ENCODE measurements at regions not wholly inside any gene's neighbourhood (a gene's known extent, or its start where the extent isn't known, plus 50 kb on each side); places are given as distances from the start of the nearest gene placed in this dataset.

- Mint-ChIP-seq H3K9me3 (no peaks in the 10 kb centered on the region), H3K4me3 (no peak overlapping the region), H3K4me1 (no peaks in the 10 kb centered on the region), H3K36me3 (no peaks in the 10 kb centered on the region), H3K27ac (no peak overlapping the region), H3K27me3 (peaks cover 26% of the 10 kb centered on the region)
- DNase-seq: no peak
- CTCF ChIA-PET: no interaction called here
Measured at GRCh38 chr11:112608509-112608908, 347.8 kb upstream of the PLET1 start.

GRCh38 chr11:112610494-112610893, 349.8 kb upstream of the PLET1 start:
- no peak overlapping the region for H3K4me3 Mint-ChIP-seq
- H3K27me3 Mint-ChIP-seq: peaks cover 21% of the 10 kb centered on the region
- no peaks in the 10 kb centered on the region for H3K36me3 Mint-ChIP-seq
- no peaks in the 10 kb centered on the region for H3K9me3 Mint-ChIP-seq
- H3K4me1 Mint-ChIP-seq: no peaks in the 10 kb centered on the region
- H3K27ac Mint-ChIP-seq: no peak overlapping the region
- no peak for DNase-seq
- CTCF ChIA-PET: no interaction called here

DNA sequence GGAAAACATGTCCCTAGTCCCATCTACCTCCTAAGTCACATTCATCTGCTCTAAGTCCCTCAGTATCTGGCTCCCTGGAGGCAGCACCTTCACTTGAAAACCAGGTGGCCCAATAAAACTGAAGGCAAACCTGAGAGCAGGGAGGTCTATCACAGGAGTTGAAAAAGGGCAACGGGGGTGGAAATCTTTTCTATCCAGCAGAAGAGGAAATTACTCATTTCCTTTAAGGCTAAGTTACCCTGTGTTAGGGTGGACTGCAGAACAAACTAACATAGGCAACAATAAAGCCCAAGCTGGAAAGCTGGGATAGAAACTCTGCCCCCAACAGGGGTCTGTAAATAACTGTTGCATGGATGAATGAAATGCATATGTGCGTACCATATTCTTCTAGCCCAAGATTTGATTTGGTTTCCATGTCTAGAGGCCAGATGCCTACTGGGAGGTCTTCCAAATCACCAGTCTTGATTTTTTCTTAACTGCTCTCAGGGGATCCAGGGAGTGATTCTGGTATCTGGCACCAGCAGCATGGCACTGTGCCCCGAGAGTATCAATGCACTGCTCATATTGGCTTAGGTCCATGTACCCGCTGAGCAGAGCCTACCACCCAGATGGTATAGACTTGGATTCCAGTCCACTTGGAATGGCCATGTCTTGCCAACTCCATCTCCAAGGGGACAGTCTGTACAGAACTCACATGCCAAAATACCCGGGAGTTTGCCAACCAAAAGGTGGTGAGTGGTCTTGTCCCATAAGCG, 350.0 kb upstream of the NCAM1 start:
- CTCF ChIA-PET: no interaction called here
- Mint-ChIP-seq H3K9me3 (no peaks in the 10 kb centered on the region), H3K27me3 (peaks cover 20% of the 10 kb centered on the region), H3K4me3 (no peak overlapping the region), H3K36me3 (no peaks in the 10 kb centered on the region), H3K27ac (no peak overlapping the region), H3K4me1 (no peaks in the 10 kb centered on the region)
- no peak for DNase-seq

DNA sequence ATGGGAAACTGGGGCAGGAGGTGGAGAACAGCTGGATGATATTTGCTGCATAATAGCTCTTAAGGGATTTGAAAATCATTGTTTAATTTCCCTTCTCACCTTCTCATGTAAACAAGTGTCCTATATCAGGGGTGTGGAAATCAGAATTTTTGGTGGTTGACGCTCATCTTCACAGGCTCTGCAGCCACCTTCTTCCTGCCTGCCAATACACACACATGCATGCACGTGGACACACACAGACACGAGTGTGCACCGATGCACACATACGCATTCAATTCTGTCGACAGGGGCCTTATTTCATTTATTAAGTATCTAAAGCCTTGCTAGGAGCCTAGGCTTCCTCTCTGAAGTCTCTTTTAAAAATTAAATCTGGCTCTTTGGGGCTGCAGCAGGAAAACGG, 349.4 kb upstream of the NCAM1 start:
- Mint-ChIP-seq H3K4me3 (no peak overlapping the region), H3K4me1 (no peaks in the 10 kb centered on the region), H3K27me3 (peaks cover 14% of the 10 kb centered on the region), H3K36me3 (no peaks in the 10 kb centered on the region), H3K27ac (no peak overlapping the region), H3K9me3 (no peaks in the 10 kb centered on the region)
- CTCF ChIA-PET: no interaction called here
- no peak for DNase-seq

- Mint-ChIP-seq H3K27me3 (peaks cover 11% of the 10 kb centered on the region), H3K4me3 (no peak overlapping the region)
Measured at GRCh38 chr11:112612250-112612849, 348.9 kb upstream of the NCAM1 start.

GRCh38 chr11:112613051-112613972, 347.9 kb upstream of the NCAM1 start:
- Mint-ChIP-seq H3K9me3 (no peaks in the 10 kb centered on the region), H3K36me3 (no peaks in the 10 kb centered on the region), H3K27ac (no peak overlapping the region), H3K27me3 (peaks cover 12% of the 10 kb centered on the region), H3K4me3 (no peak overlapping the region), H3K4me1 (no peaks in the 10 kb centered on the region)
- no peak for DNase-seq
- CTCF ChIA-PET: interaction anchor here (2.4 kb wide), 1 partner anchor 25 kb away, joined by 5 read pairs; no protein-coding TSS in a partner anchor

More at GRCh38 chr11:112612250-112612849, 348.9 kb upstream of the NCAM1 start:
- Mint-ChIP-seq H3K4me1 (no peaks in the 10 kb centered on the region), H3K9me3 (no peaks in the 10 kb centered on the region), H3K36me3 (no peaks in the 10 kb centered on the region), H3K27ac (no peak overlapping the region)
- DNase-seq: no peak
- CTCF ChIA-PET: no interaction called here

DNA sequence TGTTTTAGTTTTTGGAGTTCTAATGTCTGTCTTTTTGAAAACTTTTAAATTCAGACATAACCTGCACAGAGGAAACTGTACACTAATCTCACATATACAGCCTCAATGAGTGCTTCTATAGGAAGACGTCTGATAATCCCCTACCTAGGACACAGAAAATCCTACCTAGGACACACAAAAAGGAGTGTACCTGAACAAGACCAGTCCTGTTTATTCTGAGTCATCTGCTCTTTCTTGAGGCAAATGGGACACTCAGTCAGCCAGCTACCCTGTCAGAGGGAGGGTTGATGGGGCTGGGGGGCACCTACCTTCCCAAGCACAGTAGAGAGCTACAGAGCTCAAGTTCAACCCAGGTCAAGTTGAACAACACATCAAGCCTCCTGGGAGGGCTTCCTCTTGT, 346.6 kb upstream of the NCAM1 start:
- Mint-ChIP-seq H3K27me3 (peaks cover 14% of the 10 kb centered on the region), H3K9me3 (no peaks in the 10 kb centered on the region), H3K36me3 (no peaks in the 10 kb centered on the region), H3K4me3 (no peak overlapping the region), H3K4me1 (no peaks in the 10 kb centered on the region), H3K27ac (no peak overlapping the region)
- CTCF ChIA-PET: interaction anchor here (2.4 kb wide), 1 partner anchor 26 kb away, joined by 5 read pairs; no protein-coding TSS in a partner anchor
- DNase-seq: no peak

GRCh38 chr11:112615238-112615637, 346.0 kb upstream of the NCAM1 start:
- CTCF ChIA-PET: interaction anchor here (2.4 kb wide), 1 partner anchor 27 kb away, joined by 5 read pairs; no protein-coding TSS in a partner anchor
- Mint-ChIP-seq H3K4me3 (no peak overlapping the region), H3K4me1 (no peaks in the 10 kb centered on the region), H3K9me3 (no peaks in the 10 kb centered on the region), H3K27ac (no peak overlapping the region), H3K27me3 (peaks cover 14% of the 10 kb centered on the region), H3K36me3 (no peaks in the 10 kb centered on the region)
- no peak for DNase-seq

DNA sequence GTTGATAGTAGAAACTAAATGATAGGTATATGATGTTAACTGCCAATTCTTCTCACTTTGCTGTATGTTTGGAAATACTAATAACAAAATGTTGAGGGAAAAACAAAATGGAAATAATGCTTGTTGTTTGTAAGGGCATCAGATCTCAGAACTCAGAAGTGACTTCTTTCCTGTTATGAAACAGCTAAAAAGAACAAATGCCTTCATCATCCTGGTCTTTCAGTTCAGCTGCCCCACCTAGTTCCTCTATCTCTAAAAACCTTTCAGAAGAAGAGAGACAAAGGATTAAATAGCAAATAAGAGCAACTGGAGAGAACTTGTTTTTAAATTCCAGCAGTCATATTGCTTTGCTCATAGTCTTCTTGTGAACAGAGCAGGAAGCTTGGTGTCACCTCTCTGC, 345.3 kb upstream of the NCAM1 start:
- Mint-ChIP-seq H3K36me3 (no peaks in the 10 kb centered on the region), H3K9me3 (no peaks in the 10 kb centered on the region), H3K4me1 (no peaks in the 10 kb centered on the region), H3K4me3 (no peak overlapping the region), H3K27ac (no peak overlapping the region), H3K27me3 (peaks cover 14% of the 10 kb centered on the region)
- CTCF ChIA-PET: interaction anchor here (2.4 kb wide), 1 partner anchor 28 kb away, joined by 5 read pairs; no protein-coding TSS in a partner anchor
- no peak for DNase-seq

DNA sequence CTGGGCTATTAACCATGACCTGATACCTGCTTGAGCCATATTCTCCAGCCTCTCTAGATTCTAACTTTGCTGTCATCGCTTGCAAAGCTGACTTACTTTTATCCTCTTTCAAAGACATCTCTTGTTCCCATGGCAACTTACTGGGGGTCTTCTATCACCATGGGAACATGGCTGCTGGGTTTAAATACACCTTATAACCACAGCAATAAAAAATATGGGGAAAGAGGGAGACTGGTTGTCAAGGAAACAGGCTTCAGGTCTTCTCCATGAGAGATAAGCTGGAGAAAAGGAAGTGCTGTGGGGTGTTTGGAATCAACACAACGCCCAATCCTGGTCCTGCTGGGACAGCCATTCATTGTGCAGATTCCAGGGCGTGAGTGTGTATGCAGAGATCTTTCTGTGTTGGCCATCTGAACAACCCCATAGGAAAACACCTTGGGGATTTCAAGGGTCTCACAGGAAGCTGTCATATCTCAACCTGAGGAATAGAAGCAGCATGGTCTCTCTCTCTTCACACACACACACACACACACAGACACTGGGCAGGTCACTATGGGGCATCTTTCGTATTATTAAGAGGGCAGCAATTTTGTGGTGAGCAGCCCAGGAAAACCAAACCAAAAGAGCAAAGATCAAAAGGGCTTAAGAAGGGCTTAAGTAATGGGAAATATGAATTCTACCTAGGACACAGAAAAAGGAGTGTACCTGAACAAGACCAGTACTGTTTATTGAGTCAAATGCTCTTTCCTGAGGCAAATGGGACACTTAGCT, 344.7 kb upstream of the NCAM1 start:
- Mint-ChIP-seq H3K27ac (no peak overlapping the region), H3K36me3 (no peaks in the 10 kb centered on the region), H3K4me3 (no peak overlapping the region), H3K27me3 (peaks cover 17% of the 10 kb centered on the region), H3K9me3 (no peaks in the 10 kb centered on the region), H3K4me1 (no peaks in the 10 kb centered on the region)
- CTCF ChIA-PET: no interaction called here
- no peak for DNase-seq

DNA sequence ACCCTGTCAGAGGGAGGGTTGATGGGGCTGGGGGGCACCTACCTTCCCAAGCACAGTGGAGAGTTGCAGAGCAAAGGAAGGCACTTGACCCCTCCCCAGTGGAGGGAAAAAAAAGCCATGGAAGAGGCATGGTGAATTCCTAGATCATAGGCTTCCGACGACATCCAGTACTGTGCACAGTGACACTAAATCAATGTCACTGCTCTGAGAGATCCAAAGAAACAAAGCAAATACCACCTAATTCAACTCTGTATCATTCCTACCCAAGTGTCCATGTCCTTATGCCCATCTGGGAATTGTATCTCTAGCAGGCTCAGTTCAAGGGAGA, 344.2 kb upstream of the NCAM1 start:
- Mint-ChIP-seq H3K36me3 (no peaks in the 10 kb centered on the region), H3K9me3 (no peaks in the 10 kb centered on the region), H3K27ac (no peak overlapping the region), H3K4me1 (no peaks in the 10 kb centered on the region), H3K4me3 (no peak overlapping the region), H3K27me3 (peaks cover 18% of the 10 kb centered on the region)
- CTCF ChIA-PET: no interaction called here
- no peak for DNase-seq

DNA sequence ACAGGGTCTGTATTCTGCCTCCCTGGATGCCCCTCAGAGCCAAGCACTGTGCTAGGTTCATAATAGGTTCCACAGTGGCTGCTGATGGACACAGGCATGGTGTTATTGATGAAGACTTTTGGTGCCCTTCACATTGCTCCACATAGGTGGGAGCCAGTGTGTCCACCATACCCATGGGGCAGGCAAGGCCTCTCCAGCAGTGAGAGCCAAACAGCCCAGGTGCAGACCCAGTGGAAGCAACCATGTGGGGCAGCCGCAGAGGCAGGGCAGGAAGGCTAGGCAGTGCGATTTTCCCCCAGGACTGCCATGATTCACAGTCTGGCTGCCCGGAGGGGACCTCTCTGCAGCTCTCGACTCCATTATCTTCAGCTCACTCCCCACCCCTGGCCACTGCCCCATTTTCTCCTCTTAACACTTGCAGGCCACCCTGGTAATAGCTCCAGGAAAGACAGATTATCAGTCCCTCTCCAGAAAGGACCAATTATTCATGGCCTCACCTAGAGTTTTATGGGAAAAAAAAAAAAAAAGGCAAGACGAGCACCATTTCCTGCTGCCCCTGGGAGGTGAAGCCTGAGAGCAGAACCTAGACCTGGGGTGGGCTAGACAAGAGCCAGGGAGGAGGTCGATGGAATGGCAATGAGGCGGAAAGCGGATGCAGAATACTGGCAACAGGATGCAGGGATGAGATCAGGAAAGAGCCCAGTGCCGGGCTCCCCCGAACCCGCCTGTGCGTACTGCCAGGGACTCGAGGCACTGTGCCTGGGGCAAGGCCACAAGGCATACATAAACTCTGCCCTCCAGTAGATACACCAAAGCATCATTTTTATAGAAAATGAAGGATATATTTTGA, 343.0 kb upstream of the NCAM1 start:
- peaks cover 17% of the 10 kb centered on the region for H3K27me3 Mint-ChIP-seq
- DNase-seq: no peak
- CTCF ChIA-PET: no interaction called here
- no peaks in the 10 kb centered on the region for H3K36me3 Mint-ChIP-seq
- H3K9me3 Mint-ChIP-seq: no peaks in the 10 kb centered on the region
- H3K27ac Mint-ChIP-seq: no peak overlapping the region
- no peak overlapping the region for H3K4me3 Mint-ChIP-seq
- H3K4me1 Mint-ChIP-seq: no peaks in the 10 kb centered on the region

DNA sequence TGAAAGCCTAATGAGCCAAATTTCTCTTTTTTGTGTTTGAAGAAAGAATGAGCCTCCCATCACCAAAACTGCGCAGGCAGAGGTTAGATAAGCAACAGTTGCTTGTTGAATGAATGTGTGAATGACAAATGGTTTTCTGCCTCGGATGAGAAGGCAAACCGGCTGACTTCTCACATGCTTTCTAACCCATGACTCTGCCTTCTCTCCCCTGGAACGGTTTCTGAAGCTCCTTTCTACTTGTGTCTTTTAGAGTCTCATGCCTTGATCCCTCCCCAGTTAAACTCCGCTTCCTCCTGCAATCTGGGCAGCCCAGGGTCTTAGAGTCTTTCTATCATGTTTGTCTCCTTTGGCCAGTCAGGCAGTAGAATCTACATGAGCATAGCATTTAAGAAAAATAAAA, 342.1 kb upstream of the NCAM1 start:
- Mint-ChIP-seq H3K27me3 (peaks cover 17% of the 10 kb centered on the region), H3K36me3 (no peaks in the 10 kb centered on the region), H3K9me3 (no peaks in the 10 kb centered on the region), H3K4me3 (no peak overlapping the region), H3K4me1 (no peaks in the 10 kb centered on the region), H3K27ac (no peak overlapping the region)
- no peak for DNase-seq
- CTCF ChIA-PET: interaction anchor here (0.7 kb wide), 1 partner anchor 48 kb away, joined by 3 read pairs; no protein-coding TSS in a partner anchor

All from activated naive CD4-positive, alpha-beta T cell treated with anti-CD3 and anti-CD28 coated beads, Interleukin-2, amount 10 ng/mL, durations not matched to agents 7 days and 5 days (primary cell).